Endodermal cell (in vitro differentiated cells): ENCODE measurements at regions not wholly inside any gene's neighbourhood (a gene's known extent, or its start where the extent isn't known, plus 50 kb on each side); places are given as distances from the start of the nearest gene placed in this dataset.

Source experiments
- DNase-seq: peaks from one replicate; pipeline ENCODE4 v3.0.0-alpha.2; 2017
- H3K27ac ChIP-seq: 2 replicates; pipeline ENCODE4 v1.5.1; 2013; ENCODE audit warnings: mild to moderate bottlenecking, low read depth, low read length, moderate library complexity
- H3K27me3 ChIP-seq: 2 replicates; pipeline ENCODE4 v1.6.1; 2013; ENCODE audit warnings: mild to moderate bottlenecking, low read length, moderate library complexity; ENCODE audit not compliant: insufficient read depth, control insufficient read depth, poor library complexity, severe bottlenecking
- H3K36me3 ChIP-seq: 2 replicates; pipeline ENCODE4 v1.7.0; 2013; ENCODE audit warnings: mild to moderate bottlenecking, low read length, moderate library complexity; ENCODE audit not compliant: control insufficient read depth, insufficient read depth
- H3K4me1 ChIP-seq: one replicate; pipeline ENCODE4 v1.7.0; 2013; ENCODE audit warnings: low read length; ENCODE audit not compliant: control insufficient read depth, insufficient read depth
- H3K4me3 ChIP-seq: 2 replicates; pipeline ENCODE4 v1.5.1; 2013; ENCODE audit warnings: mild to moderate bottlenecking, low read length, moderate library complexity
- H3K9ac ChIP-seq: 2 replicates; pipeline ENCODE4 v1.6.1; 2013; ENCODE audit warnings: mild to moderate bottlenecking, low read length, moderate library complexity; ENCODE audit not compliant: poor library complexity, severe bottlenecking; ENCODE audit errors: extremely low read depth
- H3K9me3 ChIP-seq: 2 replicates; pipeline ENCODE4 v1.6.1; 2013; ENCODE audit warnings: mild to moderate bottlenecking, low read length, moderate library complexity; ENCODE audit not compliant: control insufficient read depth
- H3K27ac Mint-ChIP-seq: 2 replicates; pipeline ENCODE4 v1.8.0; 2020; ENCODE audit warnings: mixed read lengths
- H3K27me3 Mint-ChIP-seq: 2 replicates; pipeline ENCODE4 v1.8.0; 2021; ENCODE audit warnings: mild to moderate bottlenecking, mixed read lengths; ENCODE audit not compliant: insufficient read depth
- H3K36me3 Mint-ChIP-seq: 2 replicates; pipeline ENCODE4 v1.8.0; 2020; ENCODE audit warnings: low read depth, mixed read lengths
- H3K4me1 Mint-ChIP-seq: 2 replicates; pipeline ENCODE4 v1.8.0; 2020; ENCODE audit warnings: mixed read lengths
- H3K4me3 Mint-ChIP-seq: 2 replicates; pipeline ENCODE4 v1.8.0; 2020; ENCODE audit warnings: mild to moderate bottlenecking, moderate library complexity, mixed read lengths
- H3K9me3 Mint-ChIP-seq: 2 replicates; pipeline ENCODE4 v1.8.0; 2020; ENCODE audit warnings: mild to moderate bottlenecking, mixed read lengths
- WGBS, 2 experiments: methylation state at CpG; one replicate each; pipeline versions ENCODE4 v1.1.5 to v1.1.7; 2013; ENCODE audit warnings: missing lambda C conversion rate in 2 of 2, mixed read lengths in 1 of 2; ENCODE audit not compliant: insufficient coverage in 1 of 2, insufficient read length in 1 of 2; 5-methylcytosine and 5-hydroxymethylcytosine counted together
- TF ChIP-seq, protein P1 (sequence below): fragments of 200-600 bp; sonication (generic); conservative IDR thresholded peaks from 2 replicates; pipeline ENCODE4 v1.5.0; 2021; ENCODE audit warnings: antibody characterized with exemption, mild to moderate bottlenecking

DNA sequence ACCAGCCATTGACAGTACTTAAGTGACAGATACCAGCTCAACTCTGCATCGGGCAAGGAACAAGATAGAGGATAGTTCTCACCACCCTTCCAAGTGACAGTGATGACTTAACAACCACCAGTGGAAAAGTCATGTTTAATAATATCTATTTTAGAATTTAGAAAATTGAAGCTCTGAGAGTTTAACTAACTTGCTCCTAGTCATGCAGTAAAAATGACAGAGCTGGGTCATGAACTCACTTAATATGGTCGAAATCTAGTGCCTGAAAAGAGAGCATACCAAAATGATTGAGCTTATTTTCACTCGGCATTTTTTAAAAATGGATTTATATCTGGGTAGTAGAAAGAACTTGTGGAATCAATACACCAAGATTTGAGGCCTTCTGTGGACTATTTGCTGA lies 367.8 kb upstream of the IGFBP3 start:
- no peaks in the 10 kb centered on the region for H3K36me3 Mint-ChIP-seq
- Histone ChIP-seq H3K27ac (no peak overlapping the region), H3K27me3 (no peaks in the 10 kb centered on the region), H3K36me3 (no peaks in the 10 kb centered on the region), H3K9me3 (no peaks in the 10 kb centered on the region), H3K4me3 (no peak overlapping the region), H3K4me1 (no peaks in the 10 kb centered on the region), H3K9ac (no peak overlapping the region)
- no peaks in the 10 kb centered on the region for H3K27me3 Mint-ChIP-seq
- WGBS, 2 experiments, result 92 to 93% methylated on average over 2 to 3 of the region's 3 CpGs
- H3K4me1 Mint-ChIP-seq, result no peaks in the 10 kb centered on the region
- TF ChIP-seq, protein P1, sequence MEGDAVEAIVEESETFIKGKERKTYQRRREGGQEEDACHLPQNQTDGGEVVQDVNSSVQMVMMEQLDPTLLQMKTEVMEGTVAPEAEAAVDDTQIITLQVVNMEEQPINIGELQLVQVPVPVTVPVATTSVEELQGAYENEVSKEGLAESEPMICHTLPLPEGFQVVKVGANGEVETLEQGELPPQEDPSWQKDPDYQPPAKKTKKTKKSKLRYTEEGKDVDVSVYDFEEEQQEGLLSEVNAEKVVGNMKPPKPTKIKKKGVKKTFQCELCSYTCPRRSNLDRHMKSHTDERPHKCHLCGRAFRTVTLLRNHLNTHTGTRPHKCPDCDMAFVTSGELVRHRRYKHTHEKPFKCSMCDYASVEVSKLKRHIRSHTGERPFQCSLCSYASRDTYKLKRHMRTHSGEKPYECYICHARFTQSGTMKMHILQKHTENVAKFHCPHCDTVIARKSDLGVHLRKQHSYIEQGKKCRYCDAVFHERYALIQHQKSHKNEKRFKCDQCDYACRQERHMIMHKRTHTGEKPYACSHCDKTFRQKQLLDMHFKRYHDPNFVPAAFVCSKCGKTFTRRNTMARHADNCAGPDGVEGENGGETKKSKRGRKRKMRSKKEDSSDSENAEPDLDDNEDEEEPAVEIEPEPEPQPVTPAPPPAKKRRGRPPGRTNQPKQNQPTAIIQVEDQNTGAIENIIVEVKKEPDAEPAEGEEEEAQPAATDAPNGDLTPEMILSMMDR, result no peak
- no peak overlapping the region for H3K27ac Mint-ChIP-seq
- no peak for DNase-seq
- no peaks in the 10 kb centered on the region for H3K9me3 Mint-ChIP-seq
- H3K4me3 Mint-ChIP-seq, result no peak overlapping the region

- no peak for DNase-seq
- H3K9me3 ChIP-seq, result no peaks in the 10 kb centered on the region
- TF ChIP-seq, protein P1, result no peak
- no peaks in the 10 kb centered on the region for H3K4me1 ChIP-seq
- Mint-ChIP-seq H3K4me1 (no peaks in the 10 kb centered on the region), H3K9me3 (no peaks in the 10 kb centered on the region), H3K27me3 (no peaks in the 10 kb centered on the region), H3K4me3 (no peak overlapping the region), H3K36me3 (no peaks in the 10 kb centered on the region), H3K27ac (no peak overlapping the region)
- H3K36me3 ChIP-seq, result no peaks in the 10 kb centered on the region
- no peak overlapping the region for H3K27ac ChIP-seq
- H3K9ac ChIP-seq, result no peak overlapping the region
- H3K27me3 ChIP-seq, result no peaks in the 10 kb centered on the region
- 80 to 94% methylated on average over 1 to 2 of the region's 2 CpGs for WGBS, 2 experiments
- no peak overlapping the region for H3K4me3 ChIP-seq
Measured at GRCh38 chr7:46288010-46288409, 366.9 kb upstream of the IGFBP3 start.

DNA sequence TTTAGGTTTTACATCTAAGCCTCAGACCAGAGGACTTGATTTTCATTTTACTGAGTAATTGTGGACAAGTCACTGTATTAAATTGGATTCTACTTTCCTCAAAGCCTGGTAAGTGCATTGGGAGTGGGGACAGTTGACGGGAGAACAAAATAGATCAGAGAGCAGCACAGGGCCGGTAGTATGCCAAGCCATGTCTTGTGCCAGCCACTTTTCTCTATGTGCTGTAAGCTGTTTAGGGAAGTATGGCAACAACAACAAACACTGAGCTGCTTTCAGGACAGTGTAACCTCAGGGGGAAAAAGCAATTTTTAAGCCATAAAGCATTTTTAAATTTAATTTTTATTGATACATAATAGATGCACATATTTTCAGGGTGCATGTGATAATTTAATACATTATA lies 365.9 kb upstream of the IGFBP3 start:
- 94 to 95% methylated on average over 2 of the region's 2 CpGs for WGBS, 2 experiments
- Histone ChIP-seq H3K9ac (no peak overlapping the region), H3K4me3 (no peak overlapping the region), H3K4me1 (no peaks in the 10 kb centered on the region), H3K36me3 (no peaks in the 10 kb centered on the region), H3K27ac (no peak overlapping the region), H3K9me3 (no peaks in the 10 kb centered on the region), H3K27me3 (no peaks in the 10 kb centered on the region)
- Mint-ChIP-seq H3K4me1 (no peaks in the 10 kb centered on the region), H3K4me3 (no peak overlapping the region), H3K9me3 (no peaks in the 10 kb centered on the region), H3K36me3 (no peaks in the 10 kb centered on the region), H3K27ac (no peak overlapping the region), H3K27me3 (no peaks in the 10 kb centered on the region)
- no peak for DNase-seq
- TF ChIP-seq, protein P1, result no peak
